SH-SY5Y (cell line): ENCODE measurements at regions not wholly inside any gene's neighbourhood (a gene's known extent, or its start where the extent isn't known, plus 50 kb on each side); places are given as distances from the start of the nearest gene placed in this dataset.

Experiments
- GATA2 ChIP-seq: IDR thresholded peaks from 2 replicates; pipeline ENCODE4 v1.6.1; 2011; ENCODE audit warnings: mild to moderate bottlenecking, low read depth, low read length
- GATA3 ChIP-seq: IDR thresholded peaks from 2 replicates; pipeline ENCODE4 v1.6.1; 2011; ENCODE audit warnings: low read depth, mild to moderate bottlenecking, low read length, moderate library complexity

GRCh38 chr7:132065193-132065988, 509.0 kb upstream of the PODXL start:
- TF ChIP-seq GATA2, result no peak
- TF ChIP-seq GATA3, result no peak
